Neuronal stem cell (in vitro differentiated cells): ENCODE measurements at regions not wholly inside any gene's neighbourhood (a gene's known extent, or its start where the extent isn't known, plus 50 kb on each side); places are given as distances from the start of the nearest gene placed in this dataset.

Experiments used
- DNase-seq: peaks from one replicate; pipeline ENCODE4 v3.0.0-alpha.2; 2013; ENCODE audit warnings: low spot score
- H2AFZ ChIP-seq: one replicate; pipeline ENCODE4 v1.6.1; 2013; ENCODE audit warnings: mild to moderate bottlenecking, low read length, inconsistent platforms
- H2AK5ac ChIP-seq: 2 replicates; pipeline ENCODE4 v1.6.1; 2013; ENCODE audit warnings: low read depth, mild to moderate bottlenecking, inconsistent platforms, low read length, moderate library complexity, mixed read lengths
- H2BK120ac ChIP-seq: 2 replicates; pipeline ENCODE4 v1.6.1; 2013; ENCODE audit warnings: low read depth, mild to moderate bottlenecking, inconsistent platforms, low read length, moderate library complexity, mixed read lengths
- H2BK12ac ChIP-seq: one replicate; pipeline ENCODE4 v1.6.1; 2013; ENCODE audit warnings: low read length, inconsistent platforms
- H2BK15ac ChIP-seq: 2 replicates; pipeline ENCODE4 v1.6.1; 2013; ENCODE audit warnings: mild to moderate bottlenecking, low read length, inconsistent platforms, mixed read lengths
- H2BK5ac ChIP-seq: one replicate; pipeline ENCODE4 v1.6.1; 2013; ENCODE audit warnings: inconsistent platforms, mild to moderate bottlenecking, low read length, moderate library complexity
- H3K14ac ChIP-seq: one replicate; pipeline ENCODE4 v1.6.1; 2013; ENCODE audit warnings: low read length, inconsistent platforms
- H3K18ac ChIP-seq: 2 replicates; pipeline ENCODE4 v1.6.1; 2013; ENCODE audit warnings: low read length, inconsistent platforms
- H3K23ac ChIP-seq: 2 replicates; pipeline ENCODE4 v1.6.1; 2013; ENCODE audit warnings: low read depth, mild to moderate bottlenecking, mixed read lengths, low read length, inconsistent platforms; ENCODE audit not compliant: poor library complexity
- H3K27ac ChIP-seq: replicated peaks from 3 replicates; pipeline ENCODE4 v1.5.1; 2013; ENCODE audit warnings: low read length, inconsistent platforms
- H3K27me3 ChIP-seq, 3 experiments: 2 replicates each; pipeline ENCODE4 v1.6.1; 2013; ENCODE audit warnings: low read length in 3 of 3, mild to moderate bottlenecking in 2 of 3, inconsistent platforms in 1 of 3, low read depth in 1 of 3, mixed read lengths in 1 of 3, moderate library complexity in 1 of 3; ENCODE audit not compliant: control insufficient read depth in 3 of 3, insufficient read depth in 3 of 3
- H3K36me3 ChIP-seq, 2 donors: replicated peaks in 1 of 2; 2 replicates each; pipeline ENCODE4 v1.6.1; 2013; ENCODE audit warnings: low read length in 2 of 2; ENCODE audit not compliant: control insufficient read depth in 2 of 2, insufficient read depth in 2 of 2
- H3K4ac ChIP-seq: 2 replicates; pipeline ENCODE4 v1.6.1; 2013; ENCODE audit warnings: inconsistent platforms, mild to moderate bottlenecking, low read length, moderate library complexity
- H3K4me1 ChIP-seq, 2 donors: 1 replicate in 1 of 2; 2 replicates in 1 of 2; pipeline ENCODE4 v1.6.1; 2013; ENCODE audit warnings: low read length in 2 of 2, low read depth in 1 of 2; ENCODE audit not compliant: control insufficient read depth in 2 of 2, insufficient read depth in 1 of 2
- H3K4me2 ChIP-seq: one replicate; pipeline ENCODE4 v1.6.1; 2013; ENCODE audit warnings: mild to moderate bottlenecking, low read length, inconsistent platforms; ENCODE audit not compliant: insufficient read depth, poor library complexity, severe bottlenecking
- H3K4me3 ChIP-seq, 2 donors: 2 replicates each; pipeline ENCODE4 v1.5.1; 2013; ENCODE audit warnings: low read length in 2 of 2, mild to moderate bottlenecking in 2 of 2, inconsistent platforms in 1 of 2, moderate library complexity in 1 of 2
- H3K79me1 ChIP-seq: one replicate; pipeline ENCODE4 v1.6.1; 2013; ENCODE audit warnings: low read depth, mild to moderate bottlenecking, inconsistent platforms, low read length, moderate library complexity
- H3K9ac ChIP-seq: one replicate; pipeline ENCODE4 v1.6.1; 2013; ENCODE audit warnings: mild to moderate bottlenecking, low read depth, low read length, inconsistent platforms; ENCODE audit not compliant: poor library complexity
- H3K9me3 ChIP-seq, 2 donors: replicated peaks in 1 of 2; 2 replicates each; pipeline versions ENCODE3 to v1.6.1; 2013; ENCODE audit warnings: low read length in 2 of 2, mild to moderate bottlenecking in 2 of 2, inconsistent platforms in 1 of 2, low read depth in 1 of 2, mixed read lengths in 1 of 2, moderate library complexity in 1 of 2; ENCODE audit not compliant: control insufficient read depth in 2 of 2, insufficient read depth in 1 of 2
- H4K8ac ChIP-seq: one replicate; pipeline ENCODE4 v1.6.1; 2013; ENCODE audit warnings: low read depth, mild to moderate bottlenecking, inconsistent platforms, low read length, moderate library complexity
- H4K91ac ChIP-seq: one replicate; pipeline ENCODE4 v1.6.1; 2013; ENCODE audit warnings: low read length, low read depth, mild to moderate bottlenecking, inconsistent platforms; ENCODE audit not compliant: poor library complexity
- WGBS, 2 donors: extraction: QIAGEN DNeasy Blood & Tissue Kit; methylation state at CpG; one replicate each; pipeline ENCODE4 v1.1.7; 2013; ENCODE audit warnings: missing lambda C conversion rate in 2 of 2, mixed read lengths in 1 of 2; ENCODE audit not compliant: insufficient read length in 2 of 2, insufficient replicate concordance in 1 of 2; ENCODE audit errors: extremely low coverage in 2 of 2; 5-methylcytosine and 5-hydroxymethylcytosine counted together

DNA sequence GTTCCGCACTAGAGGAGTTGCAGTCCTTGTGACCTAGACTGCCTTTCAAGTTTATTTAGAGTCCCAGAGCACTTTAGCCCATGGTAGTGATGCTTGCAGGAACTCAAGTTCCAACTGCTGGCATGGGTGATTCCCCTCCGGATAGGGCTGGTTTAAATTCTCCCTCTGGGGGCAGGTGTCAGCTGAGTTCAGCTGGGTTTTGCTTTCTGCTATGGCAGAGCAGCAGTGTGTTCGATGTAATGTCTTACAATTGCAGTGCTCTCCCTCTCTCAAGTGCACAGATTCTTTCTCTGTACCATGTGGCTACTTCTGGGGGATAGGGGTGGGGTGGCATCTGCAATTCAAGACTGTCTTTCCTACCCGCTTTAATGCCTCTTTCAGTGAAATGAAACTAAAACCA is 164.8 kb upstream of the ZIC3 start:
- Histone ChIP-seq H3K4me2 (no peak overlapping the region), H3K4me1 (no peaks in the 10 kb centered on the region), H3K36me3 (no peaks in the 10 kb centered on the region), H2BK5ac (no peak overlapping the region), H3K18ac (no peak overlapping the region), H3K14ac (no peak overlapping the region), H3K79me1 (no peaks in the 10 kb centered on the region), H3K9ac (no peak overlapping the region), H3K9me3 (no peaks in the 10 kb centered on the region), H4K8ac (no peak overlapping the region), H2BK120ac (no peak overlapping the region), H3K27me3 (no peaks in the 10 kb centered on the region), H2BK15ac (no peak overlapping the region), H3K27ac (no peak overlapping the region), H3K4ac (no peak overlapping the region), H2BK12ac (no peak overlapping the region), H4K91ac (no peak overlapping the region), H2AK5ac (no peak overlapping the region), H2AFZ (no peak overlapping the region), H3K23ac (no peak overlapping the region), H3K4me3 (no peak overlapping the region)
- DNase-seq, result no peak
- no CpG with 5 or more reads among the region's 4 CpGs for WGBS, 2 donors

DNA sequence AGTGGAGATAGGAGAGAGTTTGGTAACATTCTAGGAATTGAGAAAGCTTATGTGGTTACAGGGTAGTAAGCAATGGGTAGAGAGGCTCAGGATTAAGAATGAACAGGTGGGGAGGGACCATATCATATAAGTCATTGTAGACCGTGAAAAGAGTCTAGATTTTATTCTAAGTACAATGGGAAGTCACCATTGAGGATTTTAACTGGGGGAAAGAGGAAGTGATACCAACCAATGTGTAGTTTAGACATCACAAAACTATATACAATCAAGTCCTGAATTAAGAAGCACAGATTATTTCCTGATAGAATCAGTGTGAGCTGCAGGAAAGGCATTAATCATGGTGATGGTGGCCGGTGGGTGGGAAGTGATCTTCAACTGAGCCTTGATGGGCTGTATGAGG is 178.3 kb upstream of the ZIC3 start:
- Histone ChIP-seq H3K4me2 (no peak overlapping the region), H4K8ac (no peak overlapping the region), H3K4me1 (no peaks in the 10 kb centered on the region), H2BK120ac (no peak overlapping the region), H2BK15ac (no peak overlapping the region), H3K36me3 (no peaks in the 10 kb centered on the region), H2BK5ac (no peak overlapping the region), H4K91ac (no peak overlapping the region), H2AK5ac (no peak overlapping the region), H3K79me1 (no peaks in the 10 kb centered on the region), H2AFZ (no peak overlapping the region), H3K4me3 (no peak overlapping the region), H3K23ac (no peak overlapping the region), H3K9ac (no peak overlapping the region), H3K27ac (no peak overlapping the region), H3K27me3 (no peaks in the 10 kb centered on the region), H3K14ac (no peak overlapping the region), H2BK12ac (no peak overlapping the region), H3K9me3 (no peaks in the 10 kb centered on the region), H3K4ac (no peak overlapping the region), H3K18ac (no peak overlapping the region)
- WGBS, 2 donors, result no CpG with 5 or more reads among the region's 2 CpGs
- DNase-seq, result no peak

DNA sequence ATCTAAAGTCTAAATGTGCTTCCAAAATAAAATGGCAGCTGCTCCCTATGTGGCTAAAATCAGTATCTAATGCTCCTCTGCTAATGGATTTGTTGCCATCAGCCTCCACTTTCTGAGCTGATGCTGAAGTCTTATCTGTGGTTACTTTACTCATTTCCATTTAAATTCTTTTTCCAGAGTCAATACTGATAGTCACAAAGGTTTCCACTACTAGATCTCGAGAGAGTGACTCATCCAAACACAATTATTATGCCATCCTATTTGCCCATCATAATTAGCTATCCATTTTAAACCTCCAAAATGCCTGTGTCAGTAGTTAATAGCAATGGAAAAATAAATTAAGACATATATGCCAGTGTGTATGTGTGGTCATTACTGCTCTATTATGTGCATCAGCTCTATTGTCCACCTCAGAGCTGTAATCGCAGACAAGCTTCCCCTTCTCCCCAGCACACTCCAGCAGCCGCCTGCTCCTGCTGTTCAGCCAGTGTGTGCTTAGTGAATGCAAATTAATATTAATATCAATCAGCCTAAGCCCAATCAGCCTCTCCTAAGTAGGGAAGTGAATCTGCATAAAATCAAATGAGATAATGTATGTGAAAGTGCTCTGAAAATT is 199.8 kb upstream of the ZIC3 start:
- Histone ChIP-seq H3K23ac (no peak overlapping the region), H3K14ac (no peak overlapping the region), H3K4me1 (no peaks in the 10 kb centered on the region)

DNA sequence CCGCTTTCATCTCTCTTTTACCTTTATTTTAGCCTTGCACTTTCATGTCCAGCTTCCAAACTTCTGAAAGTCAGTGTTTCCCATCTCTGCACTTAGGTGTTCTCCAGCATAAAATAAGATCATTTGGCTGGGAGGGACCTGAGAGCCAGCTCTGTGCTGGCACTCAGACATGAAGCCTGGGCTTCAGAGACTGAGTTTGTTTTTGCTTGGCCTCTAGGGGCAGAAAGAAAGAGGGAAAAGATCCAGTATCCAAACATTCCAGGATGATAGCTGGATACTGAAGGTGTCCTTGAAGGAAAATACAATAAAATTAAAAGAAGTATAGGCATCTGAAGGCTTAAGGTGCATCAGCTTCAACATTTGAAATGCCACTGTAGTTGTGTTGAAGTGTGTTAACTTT is 202.4 kb upstream of the ZIC3 start:
- Histone ChIP-seq H3K9me3 (no peaks in the 10 kb centered on the region), H3K23ac (no peak overlapping the region), H2BK12ac (no peak overlapping the region), H4K91ac (no peak overlapping the region), H2BK15ac (no peak overlapping the region), H3K4me1 (no peaks in the 10 kb centered on the region), H4K8ac (no peak overlapping the region), H3K14ac (no peak overlapping the region), H2AFZ (no peak overlapping the region), H3K4ac (no peak overlapping the region), H3K9ac (no peak overlapping the region), H2BK120ac (no peak overlapping the region), H3K79me1 (no peaks in the 10 kb centered on the region), H3K36me3 (no peaks in the 10 kb centered on the region), H2AK5ac (no peak overlapping the region), H3K18ac (no peak overlapping the region), H3K27ac (no peak overlapping the region), H3K27me3 (peaks cover 0 to 13% (median 0%) of the 10 kb centered on the region in 3 experiments), H3K4me3 (no peak overlapping the region), H3K4me2 (no peak overlapping the region), H2BK5ac (no peak overlapping the region)
- no CpG with 5 or more reads among the region's 1 CpG for WGBS, 2 donors
- no peak for DNase-seq

More for the DNA sequence above, 199.8 kb upstream of the ZIC3 start:
- Histone ChIP-seq H2BK120ac (no peak overlapping the region), H3K9ac (no peak overlapping the region), H3K4ac (no peak overlapping the region), H3K4me3 (no peak overlapping the region), H4K8ac (no peak overlapping the region), H3K27me3 (peaks cover 0 to 13% (median 0%) of the 10 kb centered on the region in 3 experiments), H2BK12ac (no peak overlapping the region), H3K27ac (no peak overlapping the region), H2BK15ac (no peak overlapping the region), H3K9me3 (no peaks in the 10 kb centered on the region), H4K91ac (no peak overlapping the region), H3K36me3 (no peaks in the 10 kb centered on the region), H3K4me2 (no peak overlapping the region), H3K79me1 (no peaks in the 10 kb centered on the region), H2AFZ (no peak overlapping the region), H2BK5ac (no peak overlapping the region), H3K18ac (no peak overlapping the region), H2AK5ac (no peak overlapping the region)
- no peak for DNase-seq
- WGBS, 2 donors, result no CpG with 5 or more reads among the region's 3 CpGs
